Loucy (cell line): ENCODE measurements at regions not wholly inside any gene's neighbourhood (a gene's known extent, or its start where the extent isn't known, plus 50 kb on each side); places are given as distances from the start of the nearest gene placed in this dataset.

Experiments used
- H2AFZ ChIP-seq: fragments of 200-600 bp; sonication (generic); 2 replicates; pipeline ENCODE4 v1.6.0; 2016; ENCODE audit warnings: antibody characterized with exemption, mild to moderate bottlenecking, low read length, moderate library complexity
- H3F3A ChIP-seq: fragments of 200-600 bp; 2 replicates; pipeline ENCODE4 v1.6.0; 2016; ENCODE audit warnings: antibody characterized with exemption, low read depth, mild to moderate bottlenecking
- H3K27me3 ChIP-seq: fragments of 200-600 bp; sonication (generic); 2 replicates; pipeline ENCODE4 v1.6.1; 2014; ENCODE audit warnings: low read length, mild to moderate bottlenecking; ENCODE audit not compliant: insufficient read depth, poor library complexity, severe bottlenecking
- H3K36me3 ChIP-seq: fragments of 200-600 bp; sonication (generic); 2 replicates; pipeline ENCODE4 v1.6.1; 2016; ENCODE audit warnings: low read length; ENCODE audit not compliant: insufficient read depth
- H3K4me1 ChIP-seq: fragments of 200-600 bp; sonication (generic); 2 replicates; pipeline ENCODE4 v1.5.1; 2014; ENCODE audit warnings: low read length, mild to moderate bottlenecking; ENCODE audit not compliant: insufficient read depth, poor library complexity, severe bottlenecking
- H3K4me2 ChIP-seq: fragments of 200-600 bp; sonication (generic); 2 replicates; pipeline ENCODE4 v1.6.0; 2014; ENCODE audit warnings: antibody characterized with exemption, low read length, low read depth, mild to moderate bottlenecking; ENCODE audit not compliant: poor library complexity, severe bottlenecking
- H3K4me3 ChIP-seq: fragments of 200-600 bp; sonication (generic); 2 replicates; pipeline ENCODE4 v1.5.1; 2014; ENCODE audit warnings: low read length, mild to moderate bottlenecking, mixed read lengths; ENCODE audit not compliant: poor library complexity, severe bottlenecking
- H3K79me2 ChIP-seq: fragments of 200-600 bp; sonication (generic); 2 replicates; pipeline ENCODE4 v1.6.1; 2014; ENCODE audit warnings: low read length; ENCODE audit not compliant: insufficient read depth
- H3K9ac ChIP-seq: fragments of 200-600 bp; sonication (generic); 2 replicates; pipeline ENCODE4 v1.6.0; 2014; ENCODE audit warnings: mild to moderate bottlenecking, low read depth, low read length, moderate library complexity; ENCODE audit not compliant: poor library complexity, severe bottlenecking
- H3K9me2 ChIP-seq: fragments of 200-600 bp; sonication (generic); replicated peaks from 2 replicates; pipeline ENCODE4 v1.6.1; 2016; ENCODE audit warnings: low read depth, low read length, mixed read lengths
- H3K9me3 ChIP-seq: fragments of 200-600 bp; sonication (generic); 2 replicates; pipeline ENCODE4 v1.6.1; 2014; ENCODE audit warnings: mild to moderate bottlenecking, antibody characterized with exemption, low read length, low read depth; ENCODE audit not compliant: insufficient read depth
- H4K20me1 ChIP-seq: fragments of 200-600 bp; sonication (generic); 2 replicates; pipeline ENCODE4 v1.6.0; 2014; ENCODE audit warnings: antibody characterized with exemption, low read length, mild to moderate bottlenecking; ENCODE audit not compliant: insufficient read depth, poor library complexity, severe bottlenecking
- EZH2phosphoT487 ChIP-seq: fragments of 200-600 bp; IDR thresholded peaks from 2 replicates; pipeline ENCODE4 v1.6.1; 2018; ENCODE audit warnings: antibody characterized with exemption, mild to moderate bottlenecking, moderate library complexity, borderline replicate concordance
- TF ChIP-seq, protein P1 (sequence below): fragments of 200-600 bp; sonication (generic); conservative IDR thresholded peaks from 2 replicates; pipeline ENCODE4 v1.5.1; 2014; ENCODE audit warnings: mild to moderate bottlenecking, antibody characterized with exemption, low read length

DNA sequence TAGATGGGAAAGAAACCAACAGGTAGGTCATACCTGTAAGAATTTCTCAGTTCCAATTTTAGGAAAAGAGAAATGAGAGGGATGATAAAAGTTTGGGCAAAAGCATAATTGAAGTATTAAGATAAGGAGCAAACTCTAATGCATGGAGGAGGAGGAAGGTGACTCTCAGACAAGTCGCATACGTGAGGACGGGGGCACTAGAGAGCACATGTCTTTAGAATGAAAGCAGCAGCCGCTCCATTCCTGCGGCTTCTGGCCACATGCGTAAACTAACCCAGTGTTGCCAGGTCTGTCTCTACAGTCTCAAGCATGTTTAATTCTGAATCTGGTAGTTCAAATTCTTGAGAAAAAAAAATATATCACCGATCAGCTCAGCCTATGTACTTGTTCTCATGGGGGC lies 371.5 kb upstream of the SLC30A5 start:
- Histone ChIP-seq H3K4me3 (no peak overlapping the region), H3K9me3 (peaks cover 6% of the 10 kb centered on the region; the same call in 1 of the 2 replicates), H3F3A (no peaks in the 10 kb centered on the region), H3K27me3 (no peaks in the 10 kb centered on the region), H2AFZ (no peak overlapping the region), H3K9me2 (no peaks in the 10 kb centered on the region), H3K36me3 (no peaks in the 10 kb centered on the region), H3K4me1 (peaks cover 21% of the 10 kb centered on the region), H3K4me2 (no peak overlapping the region), H3K79me2 (no peaks in the 10 kb centered on the region), H3K9ac (no peak overlapping the region), H4K20me1 (no peaks in the 10 kb centered on the region)
- TF ChIP-seq, protein P1, sequence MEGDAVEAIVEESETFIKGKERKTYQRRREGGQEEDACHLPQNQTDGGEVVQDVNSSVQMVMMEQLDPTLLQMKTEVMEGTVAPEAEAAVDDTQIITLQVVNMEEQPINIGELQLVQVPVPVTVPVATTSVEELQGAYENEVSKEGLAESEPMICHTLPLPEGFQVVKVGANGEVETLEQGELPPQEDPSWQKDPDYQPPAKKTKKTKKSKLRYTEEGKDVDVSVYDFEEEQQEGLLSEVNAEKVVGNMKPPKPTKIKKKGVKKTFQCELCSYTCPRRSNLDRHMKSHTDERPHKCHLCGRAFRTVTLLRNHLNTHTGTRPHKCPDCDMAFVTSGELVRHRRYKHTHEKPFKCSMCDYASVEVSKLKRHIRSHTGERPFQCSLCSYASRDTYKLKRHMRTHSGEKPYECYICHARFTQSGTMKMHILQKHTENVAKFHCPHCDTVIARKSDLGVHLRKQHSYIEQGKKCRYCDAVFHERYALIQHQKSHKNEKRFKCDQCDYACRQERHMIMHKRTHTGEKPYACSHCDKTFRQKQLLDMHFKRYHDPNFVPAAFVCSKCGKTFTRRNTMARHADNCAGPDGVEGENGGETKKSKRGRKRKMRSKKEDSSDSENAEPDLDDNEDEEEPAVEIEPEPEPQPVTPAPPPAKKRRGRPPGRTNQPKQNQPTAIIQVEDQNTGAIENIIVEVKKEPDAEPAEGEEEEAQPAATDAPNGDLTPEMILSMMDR: 0 out of 2 replicates have a peak, but pooled peaks have one; percentile 18
- no peak for TF ChIP-seq EZH2phosphoT487

DNA sequence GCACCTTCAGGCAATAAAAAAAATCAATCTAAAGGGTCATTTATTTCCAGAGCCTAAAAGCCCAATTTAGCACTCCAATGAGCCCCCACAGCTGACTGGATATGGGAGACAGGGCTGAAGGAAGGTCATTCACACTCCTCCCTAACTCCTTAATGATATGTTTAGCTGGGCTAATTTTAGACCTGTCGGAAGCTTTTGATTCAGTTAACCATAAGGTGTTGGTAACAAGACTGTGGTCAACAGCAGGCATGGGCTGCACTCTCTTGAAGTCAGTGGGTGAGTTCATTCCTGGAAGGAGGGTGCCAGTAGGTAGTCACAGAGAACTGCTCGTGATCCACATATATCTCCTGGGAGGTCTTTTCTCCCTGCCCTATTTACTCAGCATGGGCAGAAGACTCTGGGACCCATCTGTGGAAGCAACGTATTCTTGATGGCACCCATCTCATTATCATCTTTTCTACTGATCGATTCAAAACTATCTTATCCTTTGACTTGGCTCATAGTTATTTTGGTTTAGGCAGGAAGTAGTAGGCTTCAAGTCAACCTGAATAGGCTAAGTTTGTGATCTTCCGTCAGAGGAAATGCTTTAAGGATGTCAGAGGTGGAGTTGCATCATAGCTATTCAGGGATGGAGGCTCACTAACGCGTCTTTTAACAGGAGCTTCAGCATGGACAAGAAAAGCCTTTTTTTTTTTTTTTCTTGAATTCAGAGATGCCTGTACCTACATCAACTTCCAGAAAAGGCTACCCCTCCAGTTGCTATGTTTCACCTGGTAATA lies 367.7 kb upstream of the SLC30A5 start:
- Histone ChIP-seq H3K9me3 (peaks cover 6% of the 10 kb centered on the region; the same call in 1 of the 2 replicates), H4K20me1 (no peaks in the 10 kb centered on the region), H2AFZ (no peak overlapping the region), H3K4me2 (no peak overlapping the region), H3K36me3 (no peaks in the 10 kb centered on the region), H3F3A (no peaks in the 10 kb centered on the region), H3K4me1 (peaks cover 15% of the 10 kb centered on the region), H3K27me3 (no peaks in the 10 kb centered on the region), H3K9ac (no peak overlapping the region), H3K4me3 (no peak overlapping the region), H3K79me2 (no peaks in the 10 kb centered on the region), H3K9me2 (no peaks in the 10 kb centered on the region)
- TF ChIP-seq EZH2phosphoT487: no peak
- TF ChIP-seq, protein P1: no peak

DNA sequence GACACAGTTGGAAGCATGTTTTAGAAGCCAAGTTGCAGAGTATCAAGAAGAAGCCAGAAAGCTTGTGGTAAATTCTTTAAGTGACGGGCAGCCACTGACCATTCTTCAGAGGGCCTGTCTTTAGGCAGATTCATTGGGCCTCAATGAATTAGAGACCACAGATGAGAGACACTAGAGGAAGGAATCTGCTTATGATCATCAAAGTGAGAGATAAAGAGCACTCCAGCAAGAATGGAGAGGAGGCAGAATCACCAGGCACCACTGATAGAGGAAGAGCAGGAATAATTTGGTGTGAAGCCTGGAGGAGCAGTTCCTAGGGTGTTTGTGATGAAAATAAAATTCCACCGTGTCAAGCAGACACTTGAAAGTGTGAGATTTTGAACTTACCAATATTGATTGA lies 365.9 kb upstream of the SLC30A5 start:
- no peak for TF ChIP-seq EZH2phosphoT487
- TF ChIP-seq, protein P1: no peak
- Histone ChIP-seq H3K4me3 (no peak overlapping the region), H3K9me2 (no peaks in the 10 kb centered on the region), H3K4me1 (peaks cover 19% of the 10 kb centered on the region), H2AFZ (no peak overlapping the region), H3K79me2 (no peaks in the 10 kb centered on the region), H3K9ac (no peak overlapping the region), H3F3A (no peaks in the 10 kb centered on the region), H3K27me3 (no peaks in the 10 kb centered on the region), H4K20me1 (no peaks in the 10 kb centered on the region), H3K36me3 (no peaks in the 10 kb centered on the region), H3K4me2 (no peak overlapping the region), H3K9me3 (0 out of 2 replicates have a peak, but pooled peaks cover 6% of the 10 kb centered on the region)
